ENCODE measurements at regions not wholly inside any gene's neighbourhood (a gene's known extent, or its start where the extent isn't known, plus 50 kb on each side); places are given as distances from the start of the nearest gene placed in this dataset.

GRCh38 chr21:22409571-22409970 lies 1411.4 kb downstream of the NCAM2 start:
- no peak for DNase-seq
- intact Hi-C loops (cut with DNase I; ENCODE audit: low total_unique reads), result no loop called here
- Histone ChIP-seq H3K36me3 (no peaks in the 10 kb centered on the region), H3K9me3 (no peaks in the 10 kb centered on the region), H3K27ac (no peak overlapping the region), H3K4me3 (no peak overlapping the region), H3K27me3 (no peaks in the 10 kb centered on the region), H3K4me1 (no peaks in the 10 kb centered on the region)
- TF ChIP-seq POLR2A (IDR thresholded peaks at IDR 0.05), result no peak
- TF ChIP-seq, protein P1, sequence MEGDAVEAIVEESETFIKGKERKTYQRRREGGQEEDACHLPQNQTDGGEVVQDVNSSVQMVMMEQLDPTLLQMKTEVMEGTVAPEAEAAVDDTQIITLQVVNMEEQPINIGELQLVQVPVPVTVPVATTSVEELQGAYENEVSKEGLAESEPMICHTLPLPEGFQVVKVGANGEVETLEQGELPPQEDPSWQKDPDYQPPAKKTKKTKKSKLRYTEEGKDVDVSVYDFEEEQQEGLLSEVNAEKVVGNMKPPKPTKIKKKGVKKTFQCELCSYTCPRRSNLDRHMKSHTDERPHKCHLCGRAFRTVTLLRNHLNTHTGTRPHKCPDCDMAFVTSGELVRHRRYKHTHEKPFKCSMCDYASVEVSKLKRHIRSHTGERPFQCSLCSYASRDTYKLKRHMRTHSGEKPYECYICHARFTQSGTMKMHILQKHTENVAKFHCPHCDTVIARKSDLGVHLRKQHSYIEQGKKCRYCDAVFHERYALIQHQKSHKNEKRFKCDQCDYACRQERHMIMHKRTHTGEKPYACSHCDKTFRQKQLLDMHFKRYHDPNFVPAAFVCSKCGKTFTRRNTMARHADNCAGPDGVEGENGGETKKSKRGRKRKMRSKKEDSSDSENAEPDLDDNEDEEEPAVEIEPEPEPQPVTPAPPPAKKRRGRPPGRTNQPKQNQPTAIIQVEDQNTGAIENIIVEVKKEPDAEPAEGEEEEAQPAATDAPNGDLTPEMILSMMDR (IDR thresholded peaks at IDR 0.05), result no peak

- Histone ChIP-seq H3K36me3 (no peaks in the 10 kb centered on the region), H3K9me3 (no peaks in the 10 kb centered on the region), H3K27ac (no peak overlapping the region), H3K4me3 (no peak overlapping the region), H3K4me1 (no peaks in the 10 kb centered on the region), H3K27me3 (no peaks in the 10 kb centered on the region)
- no peak for DNase-seq
- intact Hi-C loops (cut with DNase I; ENCODE audit: low total_unique reads), result no loop called here
- no peak for TF ChIP-seq POLR2A (IDR thresholded peaks at IDR 0.05)
- TF ChIP-seq, protein P1 (IDR thresholded peaks at IDR 0.05), result no peak
These were observed 1418.3 kb downstream of the NCAM2 start for GRCh38 chr21:22416555-22416954.

GRCh38 chr21:22421416-22422180 lies 1423.4 kb downstream of the NCAM2 start:
- TF ChIP-seq, protein P1 (IDR thresholded peaks at IDR 0.05), result no peak
- TF ChIP-seq POLR2A (IDR thresholded peaks at IDR 0.05), result no peak
- intact Hi-C loops (cut with DNase I; ENCODE audit: low total_unique reads), result no loop called here
- no peak overlapping the region for H3K27ac ChIP-seq

DNA sequence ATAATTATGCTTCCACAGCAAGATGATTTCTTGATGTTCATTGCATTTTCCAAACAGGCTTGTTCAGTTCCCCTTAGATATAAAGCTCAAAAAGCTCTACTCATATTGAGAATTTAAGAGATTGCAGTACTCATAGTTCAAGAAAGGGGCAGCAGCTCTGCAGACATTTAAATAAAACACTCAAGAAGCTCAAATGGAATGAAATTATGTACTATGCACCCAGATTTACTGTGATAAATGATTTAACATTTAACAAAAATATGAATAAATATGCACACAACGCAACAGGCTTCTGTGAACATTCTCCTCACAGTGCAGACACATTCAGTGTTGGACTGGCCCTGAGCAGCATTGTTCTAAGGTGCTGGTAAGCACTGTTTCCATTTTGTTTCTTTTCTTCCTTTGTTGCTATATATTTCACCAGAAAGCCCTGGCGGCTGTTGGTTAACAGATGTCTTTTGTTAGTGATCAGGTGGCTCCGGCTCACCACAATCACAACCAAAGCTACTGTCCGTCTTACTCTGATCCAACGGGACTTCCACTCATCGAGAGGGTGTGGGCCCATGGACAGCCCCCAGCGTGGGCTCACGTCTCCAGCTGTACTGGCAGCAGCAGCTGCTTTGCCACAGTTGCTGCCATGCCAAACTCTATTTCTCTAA lies 1440.3 kb downstream of the NCAM2 start:
- no peak for DNase-seq
- no peaks in the 10 kb centered on the region for H3K9me3 ChIP-seq
- no peak for TF ChIP-seq POLR2A (IDR thresholded peaks at IDR 0.05)
- intact Hi-C loops (cut with DNase I; ENCODE audit: low total_unique reads), result no loop called here
- H3K4me3 ChIP-seq, result no peak overlapping the region
- no peaks in the 10 kb centered on the region for H3K4me1 ChIP-seq
- no peaks in the 10 kb centered on the region for H3K36me3 ChIP-seq
- H3K27ac ChIP-seq, result no peak overlapping the region
- H3K27me3 ChIP-seq, result no peaks in the 10 kb centered on the region

More at GRCh38 chr21:22421416-22422180, 1423.4 kb downstream of the NCAM2 start:
- H3K4me1 ChIP-seq, result no peaks in the 10 kb centered on the region
- no peak for DNase-seq
- H3K9me3 ChIP-seq, result no peaks in the 10 kb centered on the region
- no peak overlapping the region for H3K4me3 ChIP-seq
- no peaks in the 10 kb centered on the region for H3K36me3 ChIP-seq
- no peaks in the 10 kb centered on the region for H3K27me3 ChIP-seq

DNA sequence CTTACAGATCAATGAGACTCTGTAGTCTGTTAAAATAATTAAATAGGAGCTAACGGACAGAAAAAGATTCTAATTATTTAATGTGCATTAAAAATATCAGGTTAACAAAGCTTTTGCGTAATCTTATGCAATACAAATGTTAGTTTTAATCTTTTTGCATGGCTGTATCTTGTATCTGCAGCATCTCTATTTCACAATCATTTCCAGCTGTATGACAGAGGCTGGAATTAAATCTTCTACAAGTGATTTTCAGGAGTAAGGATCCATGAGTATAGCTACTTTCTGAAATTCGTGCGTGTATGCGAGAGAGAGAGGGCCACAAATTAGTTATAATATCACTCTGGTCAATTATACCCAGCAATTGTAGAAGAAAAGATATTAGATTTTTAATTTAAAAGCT lies 1446.8 kb downstream of the NCAM2 start:
- H3K27me3 ChIP-seq, result no peaks in the 10 kb centered on the region
- no peaks in the 10 kb centered on the region for H3K4me1 ChIP-seq
- H3K36me3 ChIP-seq, result no peaks in the 10 kb centered on the region
- H3K27ac ChIP-seq, result no peak overlapping the region
- H3K9me3 ChIP-seq, result no peaks in the 10 kb centered on the region
- no peak overlapping the region for H3K4me3 ChIP-seq
- intact Hi-C loops (cut with DNase I; ENCODE audit: low total_unique reads), result no loop called here
- no peak for DNase-seq
- TF ChIP-seq POLR2A (IDR thresholded peaks at IDR 0.05), result no peak
- TF ChIP-seq, protein P1 (IDR thresholded peaks at IDR 0.05), result no peak

Measured in uterus (tissue), 3 donors.